WTC11 (cell line): ENCODE measurements at regions not wholly inside any gene's neighbourhood (a gene's known extent, or its start where the extent isn't known, plus 50 kb on each side); places are given as distances from the start of the nearest gene placed in this dataset.

Experiments
- ATAC-seq: fragments of 200-7000 bp; cut with Tn5 transposase; 2 replicates; pipeline ENCODE4 v1.10.0; 2021; ENCODE audit warnings: mild to moderate bottlenecking, moderate library complexity
- CTCF ChIA-PET: fragments of 300-600 bp; sonication (Branson Sonifier 250); formaldehyde crosslinking; loops from one replicate; lab custom pipeline; 2021; ENCODE audit warnings: antibody characterized with exemption; lab: Charles Lee
- POLR2A ChIA-PET: fragments of 350-600 bp; sonication (Branson Sonifier 250); formaldehyde crosslinking; loops from one replicate; lab custom pipeline; 2021; ENCODE audit warnings: antibody characterized with exemption; lab: Charles Lee
- DNase-seq: peaks from one replicate; pipeline ENCODE4 v3.0.0; 2021; ENCODE audit warnings: low spot score
- H3K27ac Mint-ChIP-seq: 2 replicates; pipeline ENCODE4 v1.8.0; 2021; ENCODE audit warnings: mixed read lengths
- H3K27me3 Mint-ChIP-seq: 2 replicates; pipeline ENCODE4 v1.8.0; 2021; ENCODE audit warnings: low read depth, mild to moderate bottlenecking, moderate library complexity, mixed read lengths
- H3K36me3 Mint-ChIP-seq: 2 replicates; pipeline ENCODE4 v1.8.0; 2021; ENCODE audit warnings: mixed read lengths
- H3K4me1 Mint-ChIP-seq: 2 replicates; pipeline ENCODE4 v1.8.0; 2022; ENCODE audit warnings: mixed read lengths
- H3K4me3 Mint-ChIP-seq: 2 replicates; pipeline ENCODE4 v1.8.0; 2021; ENCODE audit warnings: mild to moderate bottlenecking, moderate library complexity, mixed read lengths
- H3K9me3 Mint-ChIP-seq: 2 replicates; pipeline ENCODE4 v1.8.0; 2021; ENCODE audit warnings: mixed read lengths
- ARID4B ChIP-seq: sonication (generic); formaldehyde crosslinking; IDR thresholded peaks from 2 replicates; pipeline ENCODE4 v1.8.0; 2023; ENCODE audit warnings: missing genetic modification reagents, mild to moderate bottlenecking, borderline replicate concordance
- ATF3 ChIP-seq: sonication (generic); formaldehyde crosslinking; conservative IDR thresholded peaks from 2 replicates; pipeline ENCODE4 v1.8.1; 2022; ENCODE audit warnings: mild to moderate bottlenecking, missing genetic modification reagents
- CDX4 ChIP-seq: fragments of 250-450 bp; sonication (Bioruptor Pico); IDR thresholded peaks from 2 replicates; pipeline ENCODE4 v1.9.0; 2021; ENCODE audit warnings: moderate library complexity, mild to moderate bottlenecking, inconsistent platforms, borderline replicate concordance
- FOXP1 ChIP-seq: sonication (generic); formaldehyde crosslinking; IDR thresholded peaks from 2 replicates; pipeline ENCODE4 v1.8.0; 2022; ENCODE audit warnings: missing genetic modification reagents, mild to moderate bottlenecking, moderate library complexity, borderline replicate concordance
- JAZF1 ChIP-seq: fragments of 250-450 bp; sonication (Bioruptor Pico); IDR thresholded peaks from 2 replicates; pipeline ENCODE4 v1.9.0; 2021; ENCODE audit warnings: moderate library complexity, mild to moderate bottlenecking, inconsistent platforms
- MXD4 ChIP-seq: fragments of 250-450 bp; sonication (Bioruptor Pico); IDR thresholded peaks from 2 replicates; pipeline ENCODE4 v1.8.0; 2021; ENCODE audit warnings: mild to moderate bottlenecking, moderate library complexity, borderline replicate concordance
- RELA ChIP-seq: sonication (generic); formaldehyde crosslinking; IDR thresholded peaks from 2 replicates; pipeline ENCODE4 v1.8.1; 2022; ENCODE audit warnings: missing genetic modification reagents, mild to moderate bottlenecking, borderline replicate concordance
- SOX15 ChIP-seq: fragments of 250-450 bp; sonication (Bioruptor Pico); IDR thresholded peaks from 2 replicates; pipeline ENCODE4 v1.9.0; 2021; ENCODE audit warnings: mild to moderate bottlenecking
- TCF7 ChIP-seq: sonication (generic); formaldehyde crosslinking; IDR thresholded peaks from 2 replicates; pipeline ENCODE4 v1.8.0; 2022; ENCODE audit warnings: mild to moderate bottlenecking, low read depth, missing genetic modification reagents, moderate library complexity
- TEAD4 ChIP-seq: sonication (generic); formaldehyde crosslinking; IDR thresholded peaks from 2 replicates; pipeline ENCODE4 v1.8.0; 2022; ENCODE audit warnings: mild to moderate bottlenecking, missing genetic modification reagents
- ZBTB21 ChIP-seq: sonication (generic); formaldehyde crosslinking; IDR thresholded peaks from 2 replicates; pipeline ENCODE4 v1.8.1; 2023; ENCODE audit warnings: mild to moderate bottlenecking, missing genetic modification reagents, borderline replicate concordance
- ZNF219 ChIP-seq: sonication (generic); formaldehyde crosslinking; IDR thresholded peaks from 2 replicates; pipeline ENCODE4 v1.8.0; 2023; ENCODE audit warnings: missing genetic modification reagents, mild to moderate bottlenecking, borderline replicate concordance
- ZNF532 ChIP-seq: fragments of 250-450 bp; sonication (Bioruptor Pico); IDR thresholded peaks from 2 replicates; pipeline ENCODE4 v1.9.0; 2021; ENCODE audit warnings: mild to moderate bottlenecking, borderline replicate concordance
- TF ChIP-seq, protein P1 (sequence below): sonication (generic); formaldehyde crosslinking; IDR thresholded peaks from 2 replicates; pipeline ENCODE4 v1.8.1; 2023; ENCODE audit warnings: mild to moderate bottlenecking, missing genetic modification reagents, borderline replicate concordance
- TF ChIP-seq, protein P2 (sequence below): sonication (generic); formaldehyde crosslinking; IDR thresholded peaks from 2 replicates; pipeline ENCODE4 v1.8.1; 2023; ENCODE audit warnings: mild to moderate bottlenecking, missing genetic modification reagents
- TF ChIP-seq, protein P3 (sequence below): fragments of 200-600 bp; IDR thresholded peaks from 2 replicates; pipeline ENCODE4 v1.8.0; 2022; ENCODE audit warnings: antibody characterized with exemption

DNA sequence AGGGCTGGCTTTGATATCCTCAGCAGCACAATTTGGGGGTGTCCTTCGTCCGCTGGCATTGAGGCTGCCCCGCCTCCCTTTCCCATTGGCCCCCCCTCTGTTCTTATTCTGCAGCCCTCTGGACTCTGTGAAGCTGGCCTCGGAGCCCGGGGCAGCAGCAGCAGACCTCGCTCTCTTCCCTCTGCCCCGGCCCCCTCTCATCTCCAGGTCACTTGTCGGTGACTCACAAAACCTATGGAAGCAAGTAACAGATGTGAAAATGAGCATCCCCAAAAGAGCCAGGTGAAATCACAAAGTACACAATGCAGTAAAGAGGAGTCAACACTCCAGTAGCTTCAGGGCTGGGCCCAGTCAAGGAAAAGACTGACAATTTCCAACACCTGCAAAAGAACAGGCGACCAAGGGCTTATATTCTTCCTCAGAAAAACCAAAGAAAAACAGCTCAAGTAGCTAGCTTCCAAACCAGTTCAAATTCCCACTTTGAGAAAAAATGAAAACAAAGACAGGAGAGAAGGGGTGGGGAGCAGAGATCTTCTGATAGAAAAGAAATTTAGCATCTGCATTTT is 97.5 kb downstream of the ZNF608 start:
- no peak overlapping the region for H3K4me3 Mint-ChIP-seq
- TF ChIP-seq ZNF532 (no peak), TCF7 (no peak), JAZF1 (no peak), ZNF219 (CRISPR knock-in tag) (no peak), SOX15 (CRISPR knock-in tag) (no peak), ATF3 (CRISPR knock-in tag) (no peak), CDX4 (no peak), ZBTB21 (CRISPR knock-in tag) (no peak), RELA (CRISPR knock-in tag) (no peak), ARID4B (no peak), TEAD4 (CRISPR knock-in tag) (no peak), FOXP1 (CRISPR knock-in tag) (no peak), MXD4 (CRISPR knock-in tag) (no peak)
- TF ChIP-seq, protein P1, sequence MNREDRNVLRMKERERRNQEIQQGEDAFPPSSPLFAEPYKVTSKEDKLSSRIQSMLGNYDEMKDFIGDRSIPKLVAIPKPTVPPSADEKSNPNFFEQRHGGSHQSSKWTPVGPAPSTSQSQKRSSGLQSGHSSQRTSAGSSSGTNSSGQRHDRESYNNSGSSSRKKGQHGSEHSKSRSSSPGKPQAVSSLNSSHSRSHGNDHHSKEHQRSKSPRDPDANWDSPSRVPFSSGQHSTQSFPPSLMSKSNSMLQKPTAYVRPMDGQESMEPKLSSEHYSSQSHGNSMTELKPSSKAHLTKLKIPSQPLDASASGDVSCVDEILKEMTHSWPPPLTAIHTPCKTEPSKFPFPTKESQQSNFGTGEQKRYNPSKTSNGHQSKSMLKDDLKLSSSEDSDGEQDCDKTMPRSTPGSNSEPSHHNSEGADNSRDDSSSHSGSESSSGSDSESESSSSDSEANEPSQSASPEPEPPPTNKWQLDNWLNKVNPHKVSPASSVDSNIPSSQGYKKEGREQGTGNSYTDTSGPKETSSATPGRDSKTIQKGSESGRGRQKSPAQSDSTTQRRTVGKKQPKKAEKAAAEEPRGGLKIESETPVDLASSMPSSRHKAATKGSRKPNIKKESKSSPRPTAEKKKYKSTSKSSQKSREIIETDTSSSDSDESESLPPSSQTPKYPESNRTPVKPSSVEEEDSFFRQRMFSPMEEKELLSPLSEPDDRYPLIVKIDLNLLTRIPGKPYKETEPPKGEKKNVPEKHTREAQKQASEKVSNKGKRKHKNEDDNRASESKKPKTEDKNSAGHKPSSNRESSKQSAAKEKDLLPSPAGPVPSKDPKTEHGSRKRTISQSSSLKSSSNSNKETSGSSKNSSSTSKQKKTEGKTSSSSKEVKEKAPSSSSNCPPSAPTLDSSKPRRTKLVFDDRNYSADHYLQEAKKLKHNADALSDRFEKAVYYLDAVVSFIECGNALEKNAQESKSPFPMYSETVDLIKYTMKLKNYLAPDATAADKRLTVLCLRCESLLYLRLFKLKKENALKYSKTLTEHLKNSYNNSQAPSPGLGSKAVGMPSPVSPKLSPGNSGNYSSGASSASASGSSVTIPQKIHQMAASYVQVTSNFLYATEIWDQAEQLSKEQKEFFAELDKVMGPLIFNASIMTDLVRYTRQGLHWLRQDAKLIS (CRISPR knock-in tag) = no peak
- TF ChIP-seq, protein P2, sequence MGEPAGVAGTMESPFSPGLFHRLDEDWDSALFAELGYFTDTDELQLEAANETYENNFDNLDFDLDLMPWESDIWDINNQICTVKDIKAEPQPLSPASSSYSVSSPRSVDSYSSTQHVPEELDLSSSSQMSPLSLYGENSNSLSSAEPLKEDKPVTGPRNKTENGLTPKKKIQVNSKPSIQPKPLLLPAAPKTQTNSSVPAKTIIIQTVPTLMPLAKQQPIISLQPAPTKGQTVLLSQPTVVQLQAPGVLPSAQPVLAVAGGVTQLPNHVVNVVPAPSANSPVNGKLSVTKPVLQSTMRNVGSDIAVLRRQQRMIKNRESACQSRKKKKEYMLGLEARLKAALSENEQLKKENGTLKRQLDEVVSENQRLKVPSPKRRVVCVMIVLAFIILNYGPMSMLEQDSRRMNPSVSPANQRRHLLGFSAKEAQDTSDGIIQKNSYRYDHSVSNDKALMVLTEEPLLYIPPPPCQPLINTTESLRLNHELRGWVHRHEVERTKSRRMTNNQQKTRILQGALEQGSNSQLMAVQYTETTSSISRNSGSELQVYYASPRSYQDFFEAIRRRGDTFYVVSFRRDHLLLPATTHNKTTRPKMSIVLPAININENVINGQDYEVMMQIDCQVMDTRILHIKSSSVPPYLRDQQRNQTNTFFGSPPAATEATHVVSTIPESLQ (CRISPR knock-in tag) = no peak
- TF ChIP-seq, protein P3, sequence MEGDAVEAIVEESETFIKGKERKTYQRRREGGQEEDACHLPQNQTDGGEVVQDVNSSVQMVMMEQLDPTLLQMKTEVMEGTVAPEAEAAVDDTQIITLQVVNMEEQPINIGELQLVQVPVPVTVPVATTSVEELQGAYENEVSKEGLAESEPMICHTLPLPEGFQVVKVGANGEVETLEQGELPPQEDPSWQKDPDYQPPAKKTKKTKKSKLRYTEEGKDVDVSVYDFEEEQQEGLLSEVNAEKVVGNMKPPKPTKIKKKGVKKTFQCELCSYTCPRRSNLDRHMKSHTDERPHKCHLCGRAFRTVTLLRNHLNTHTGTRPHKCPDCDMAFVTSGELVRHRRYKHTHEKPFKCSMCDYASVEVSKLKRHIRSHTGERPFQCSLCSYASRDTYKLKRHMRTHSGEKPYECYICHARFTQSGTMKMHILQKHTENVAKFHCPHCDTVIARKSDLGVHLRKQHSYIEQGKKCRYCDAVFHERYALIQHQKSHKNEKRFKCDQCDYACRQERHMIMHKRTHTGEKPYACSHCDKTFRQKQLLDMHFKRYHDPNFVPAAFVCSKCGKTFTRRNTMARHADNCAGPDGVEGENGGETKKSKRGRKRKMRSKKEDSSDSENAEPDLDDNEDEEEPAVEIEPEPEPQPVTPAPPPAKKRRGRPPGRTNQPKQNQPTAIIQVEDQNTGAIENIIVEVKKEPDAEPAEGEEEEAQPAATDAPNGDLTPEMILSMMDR = no peak
- TF ChIP-seq, all 79 proteins: peak for 0
- DNase-seq (no peak), ATAC-seq (no peak)
- Mint-ChIP-seq H3K4me1 (peaks cover 71% of the 10 kb centered on the region), H3K27ac (peak overlapping the region; percentile 49; the same call in 1 of the 2 replicates), H3K9me3 (no peaks in the 10 kb centered on the region), H3K36me3 (peaks cover 35% of the 10 kb centered on the region), H3K27me3 (no peaks in the 10 kb centered on the region)
- CTCF ChIA-PET = no interaction called here
- POLR2A ChIA-PET = no interaction called here
